OCI-LY7 (cell line): ENCODE measurements at regions not wholly inside any gene's neighbourhood (a gene's known extent, or its start where the extent isn't known, plus 50 kb on each side); places are given as distances from the start of the nearest gene placed in this dataset.

ENCODE experiments used
- EZH2phosphoT487 ChIP-seq: fragments of 200-600 bp; sonication (generic); IDR thresholded peaks from 2 replicates; pipeline ENCODE4 v1.6.1; 2018; ENCODE audit warnings: low read depth, borderline replicate concordance, mild to moderate bottlenecking, mixed run types, antibody characterized with exemption, low read length, moderate library complexity, mixed read lengths
- TF ChIP-seq, protein P1 (sequence below): fragments of 200-600 bp; sonication (generic); conservative IDR thresholded peaks from 2 replicates; pipeline ENCODE4 v1.5.1; 2014; ENCODE audit warnings: mild to moderate bottlenecking, antibody characterized with exemption, low read length, moderate library complexity, mixed read lengths

DNA sequence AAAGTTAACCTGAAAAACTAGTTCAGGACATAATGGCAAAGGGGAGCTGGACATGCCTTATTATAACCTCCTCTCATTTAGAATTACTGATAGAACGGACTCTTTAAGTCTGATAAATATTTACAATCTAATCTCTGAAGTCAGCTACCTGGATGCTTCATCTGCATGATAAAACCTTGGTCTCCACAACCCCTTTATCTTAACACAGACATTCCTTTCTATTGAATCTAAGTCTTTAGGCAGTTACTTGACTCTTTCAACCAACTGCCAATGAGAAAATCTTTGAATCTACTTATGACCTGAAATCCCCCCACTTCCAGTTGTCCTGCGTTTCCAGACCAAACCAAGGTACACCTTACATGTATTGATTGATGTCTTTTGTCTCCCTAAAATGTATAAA, 191.2 kb upstream of the LRRTM4 start:
- TF ChIP-seq, protein P1, sequence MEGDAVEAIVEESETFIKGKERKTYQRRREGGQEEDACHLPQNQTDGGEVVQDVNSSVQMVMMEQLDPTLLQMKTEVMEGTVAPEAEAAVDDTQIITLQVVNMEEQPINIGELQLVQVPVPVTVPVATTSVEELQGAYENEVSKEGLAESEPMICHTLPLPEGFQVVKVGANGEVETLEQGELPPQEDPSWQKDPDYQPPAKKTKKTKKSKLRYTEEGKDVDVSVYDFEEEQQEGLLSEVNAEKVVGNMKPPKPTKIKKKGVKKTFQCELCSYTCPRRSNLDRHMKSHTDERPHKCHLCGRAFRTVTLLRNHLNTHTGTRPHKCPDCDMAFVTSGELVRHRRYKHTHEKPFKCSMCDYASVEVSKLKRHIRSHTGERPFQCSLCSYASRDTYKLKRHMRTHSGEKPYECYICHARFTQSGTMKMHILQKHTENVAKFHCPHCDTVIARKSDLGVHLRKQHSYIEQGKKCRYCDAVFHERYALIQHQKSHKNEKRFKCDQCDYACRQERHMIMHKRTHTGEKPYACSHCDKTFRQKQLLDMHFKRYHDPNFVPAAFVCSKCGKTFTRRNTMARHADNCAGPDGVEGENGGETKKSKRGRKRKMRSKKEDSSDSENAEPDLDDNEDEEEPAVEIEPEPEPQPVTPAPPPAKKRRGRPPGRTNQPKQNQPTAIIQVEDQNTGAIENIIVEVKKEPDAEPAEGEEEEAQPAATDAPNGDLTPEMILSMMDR = no peak
- no peak for TF ChIP-seq EZH2phosphoT487
